ENCODE measurements at regions not wholly inside any gene's neighbourhood (a gene's known extent, or its start where the extent isn't known, plus 50 kb on each side); places are given as distances from the start of the nearest gene placed in this dataset.

DNA sequence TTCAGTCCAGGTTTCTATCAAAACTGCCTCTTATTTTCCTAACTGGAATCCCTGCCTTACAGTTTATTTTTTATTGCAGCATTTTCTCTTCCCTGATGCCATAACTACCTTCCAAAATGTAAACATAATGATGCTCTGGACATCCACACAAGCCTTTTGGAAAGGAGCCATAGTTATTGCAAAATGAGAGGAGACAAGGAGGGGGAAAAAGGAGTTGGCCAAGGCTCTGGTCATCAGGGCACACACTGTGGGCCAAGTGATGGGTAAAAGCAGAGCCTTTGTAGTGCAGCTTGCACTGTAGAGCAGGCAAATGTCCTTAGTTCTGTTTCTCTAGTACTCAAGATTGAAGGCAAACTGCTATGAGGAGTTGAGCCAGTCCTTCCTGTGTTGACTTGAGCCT, 289.3 kb upstream of the MTPN start:
- TF ChIP-seq, protein P1, sequence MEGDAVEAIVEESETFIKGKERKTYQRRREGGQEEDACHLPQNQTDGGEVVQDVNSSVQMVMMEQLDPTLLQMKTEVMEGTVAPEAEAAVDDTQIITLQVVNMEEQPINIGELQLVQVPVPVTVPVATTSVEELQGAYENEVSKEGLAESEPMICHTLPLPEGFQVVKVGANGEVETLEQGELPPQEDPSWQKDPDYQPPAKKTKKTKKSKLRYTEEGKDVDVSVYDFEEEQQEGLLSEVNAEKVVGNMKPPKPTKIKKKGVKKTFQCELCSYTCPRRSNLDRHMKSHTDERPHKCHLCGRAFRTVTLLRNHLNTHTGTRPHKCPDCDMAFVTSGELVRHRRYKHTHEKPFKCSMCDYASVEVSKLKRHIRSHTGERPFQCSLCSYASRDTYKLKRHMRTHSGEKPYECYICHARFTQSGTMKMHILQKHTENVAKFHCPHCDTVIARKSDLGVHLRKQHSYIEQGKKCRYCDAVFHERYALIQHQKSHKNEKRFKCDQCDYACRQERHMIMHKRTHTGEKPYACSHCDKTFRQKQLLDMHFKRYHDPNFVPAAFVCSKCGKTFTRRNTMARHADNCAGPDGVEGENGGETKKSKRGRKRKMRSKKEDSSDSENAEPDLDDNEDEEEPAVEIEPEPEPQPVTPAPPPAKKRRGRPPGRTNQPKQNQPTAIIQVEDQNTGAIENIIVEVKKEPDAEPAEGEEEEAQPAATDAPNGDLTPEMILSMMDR (IDR thresholded peaks at IDR 0.05 in 8 of 11, conservative IDR thresholded peaks at IDR 0.05 in 3 of 11) = no peak
- TF ChIP-seq POLR2AphosphoS5 (IDR thresholded peaks at IDR 0.05) = no peak
